Upper lobe of right lung (tissue), 1 donor: ENCODE measurements at regions not wholly inside any gene's neighbourhood (a gene's known extent, or its start where the extent isn't known, plus 50 kb on each side); places are given as distances from the start of the nearest gene placed in this dataset.
"Not testable (repeated sequence)": the region's sequence is repeated elsewhere in the genome, so short reads cannot be mapped to it uniquely, and the experiment has no call there.

Experiments
- ATAC-seq: fragments of 200-7000 bp; cut with Tn5 transposase; one replicate; pipeline ENCODE4 v1.9.1; 2020; ENCODE audit warnings: mild to moderate bottlenecking, moderate library complexity
- DNase-seq: peaks from one replicate; pipeline ENCODE4 v3.0.0-alpha.2; 2020
- H3K27ac ChIP-seq: fragments of 200-600 bp; one replicate; pipeline ENCODE4 v1.8.0; 2022
- H3K27me3 ChIP-seq: fragments of 200-600 bp; one replicate; pipeline ENCODE4 v1.8.0; 2022; ENCODE audit warnings: mild to moderate bottlenecking
- H3K36me3 ChIP-seq: fragments of 200-600 bp; one replicate; pipeline ENCODE4 v1.8.0; 2022
- H3K4me1 ChIP-seq: fragments of 200-600 bp; one replicate; pipeline ENCODE4 v1.8.0; 2022
- H3K4me3 ChIP-seq: fragments of 200-600 bp; one replicate; pipeline ENCODE4 v1.8.0; 2022; ENCODE audit warnings: mild to moderate bottlenecking
- H3K9me3 ChIP-seq: fragments of 200-600 bp; one replicate; pipeline ENCODE4 v1.8.0; 2022
- CTCF ChIP-seq: fragments of 200-600 bp; IDR thresholded peaks from one replicate; pipeline ENCODE4 v1.8.0; 2022; ENCODE audit warnings: antibody characterized with exemption
- intact Hi-C: fragments of 100-400 bp; cut with DNase I; formaldehyde crosslinking; loops from one replicate; pipeline ENCODE4 v1.11.0; 2022
- donor health status: DM: no; HTN: yes; CAD: no; lungs with severe emphysema.

GRCh38 chr16:60641067-60641665, 1395.1 kb downstream of the CDH8 start:
- H3K4me3 ChIP-seq = no peak overlapping the region
- H3K36me3 ChIP-seq = no peaks in the 10 kb centered on the region
- no peaks in the 10 kb centered on the region for H3K4me1 ChIP-seq
- H3K27ac ChIP-seq = no peak overlapping the region
- ATAC-seq (no peak), DNase-seq (no peak)
- intact Hi-C loops = no loop called here
- H3K9me3 ChIP-seq = no peaks in the 10 kb centered on the region
- H3K27me3 ChIP-seq = no peaks in the 10 kb centered on the region
- TF ChIP-seq CTCF = no peak

- Histone ChIP-seq H3K4me3 (no peak overlapping the region), H3K4me1 (no peaks in the 10 kb centered on the region), H3K9me3 (no peaks in the 10 kb centered on the region), H3K27ac (no peak overlapping the region), H3K27me3 (no peaks in the 10 kb centered on the region), H3K36me3 (no peaks in the 10 kb centered on the region)
- ATAC-seq = no peak
- no peak for DNase-seq
- intact Hi-C loops = no loop called here
- TF ChIP-seq CTCF = no peak
Observed at GRCh38 chr16:60640038-60640437, 1396.2 kb downstream of the CDH8 start.

GRCh38 chr16:60636636-60637035, 1399.6 kb downstream of the CDH8 start:
- H3K27ac ChIP-seq, ATAC-seq, H3K4me3 ChIP-seq, H3K4me1 ChIP-seq, H3K27me3 ChIP-seq, DNase-seq, H3K9me3 ChIP-seq, H3K36me3 ChIP-seq, intact Hi-C loops: not testable (repeated sequence)

- no peaks in the 10 kb centered on the region for H3K36me3 ChIP-seq
- intact Hi-C loops = no loop called here
- no peaks in the 10 kb centered on the region for H3K27me3 ChIP-seq
- ATAC-seq = no peak
- no peak overlapping the region for H3K4me3 ChIP-seq
- no peak for DNase-seq
- peaks cover 8% of the 10 kb centered on the region for H3K9me3 ChIP-seq
- H3K4me1 ChIP-seq = no peaks in the 10 kb centered on the region
- TF ChIP-seq CTCF = no peak
- H3K27ac ChIP-seq = no peak overlapping the region
Observed at GRCh38 chr16:60636117-60636516, 1400.1 kb downstream of the CDH8 start.

- no peak overlapping the region for H3K27ac ChIP-seq
- ATAC-seq (no peak), DNase-seq (no peak)
- H3K36me3 ChIP-seq = no peaks in the 10 kb centered on the region
- H3K9me3 ChIP-seq = peaks cover 8% of the 10 kb centered on the region
- no peak for TF ChIP-seq CTCF
- intact Hi-C loops = no loop called here
- H3K4me1 ChIP-seq = no peaks in the 10 kb centered on the region
- no peak overlapping the region for H3K4me3 ChIP-seq
- no peaks in the 10 kb centered on the region for H3K27me3 ChIP-seq
Observed at GRCh38 chr16:60635548-60635947, 1400.7 kb downstream of the CDH8 start.

GRCh38 chr16:60611844-60612243, 1424.4 kb downstream of the CDH8 start:
- no peak for TF ChIP-seq CTCF
- DNase-seq (no peak), ATAC-seq (no peak)
- Histone ChIP-seq H3K4me1 (no peaks in the 10 kb centered on the region), H3K9me3 (no peaks in the 10 kb centered on the region), H3K27ac (no peak overlapping the region), H3K27me3 (no peaks in the 10 kb centered on the region), H3K4me3 (no peak overlapping the region), H3K36me3 (no peaks in the 10 kb centered on the region)
- intact Hi-C loops = no loop called here
